Psoas muscle (tissue), 7 donors: ENCODE measurements at regions not wholly inside any gene's neighbourhood (a gene's known extent, or its start where the extent isn't known, plus 50 kb on each side); places are given as distances from the start of the nearest gene placed in this dataset.

Experiments
- ATAC-seq, 4 donors: fragments of 200-7000 bp; cut with Tn5 transposase; one replicate each; pipeline ENCODE4 v1.9.1; 2020; ENCODE audit warnings: moderate library complexity in 3 of 4, mild to moderate bottlenecking in 2 of 4
- DNase-seq, 2 donors: peaks; one replicate each; pipeline ENCODE4 v3.0.0-alpha.2; 2020
- H3K27ac ChIP-seq: fragments of 200-600 bp; one replicate; pipeline ENCODE4 v1.8.0; 2022
- H3K27me3 ChIP-seq, 3 donors: fragments of 200-600 bp in 1 of 3; one replicate each; pipeline versions ENCODE4 v1.6.1 to v1.8.0; 2013 to 2022; ENCODE audit warnings: low read length in 2 of 3, mild to moderate bottlenecking in 2 of 3, moderate library complexity in 1 of 3; ENCODE audit not compliant: insufficient read depth in 3 of 3
- H3K36me3 ChIP-seq, 2 donors: fragments of 200-600 bp in 1 of 2; one replicate each; pipeline versions ENCODE4 v1.6.1 to v1.8.0; 2013 to 2022; ENCODE audit warnings: low read depth in 1 of 2, mild to moderate bottlenecking in 1 of 2, moderate library complexity in 1 of 2; ENCODE audit not compliant: insufficient read depth in 1 of 2
- H3K4me1 ChIP-seq: fragments of 200-600 bp; one replicate; pipeline ENCODE4 v1.8.0; 2022
- H3K4me3 ChIP-seq: fragments of 200-600 bp; one replicate; pipeline ENCODE4 v1.8.0; 2022; ENCODE audit warnings: mild to moderate bottlenecking
- H3K9me3 ChIP-seq: fragments of 200-600 bp; one replicate; pipeline ENCODE4 v1.8.0; 2022
- WGBS, 3 donors: extraction: QIAGEN DNeasy Blood & Tissue Kit; methylation state at CpG; one replicate each; pipeline versions ENCODE4 v1.1.6 to v1.1.7; 2013; 5-methylcytosine and 5-hydroxymethylcytosine counted together
- intact Hi-C, 2 donors: fragments of 100-400 bp; cut with DNase I; formaldehyde crosslinking; loops; one replicate each; pipeline versions ENCODE4 v1.11.0 to v1.14.2; 2022
- TF ChIP-seq, protein P1 (sequence below): fragments of 200-600 bp; IDR thresholded peaks from one replicate; pipeline ENCODE4 v1.8.0; 2022; ENCODE audit warnings: antibody characterized with exemption
- donor health status: healthy with polysubstance abuse.
- donor health status: DM: no; HTN: no; CAD: no; lungs with moderate emphysema.
- donor health status: Bipolar disorder and iron deficiency.
- donor health status: healthy.
- donor health status: DM: yes; HTN: yes; CAD: no.
- donor health status: DM: no; HTN: no; CAD: no.
- donor health status: DM: yes; HTN: yes; CAD: no.

DNA sequence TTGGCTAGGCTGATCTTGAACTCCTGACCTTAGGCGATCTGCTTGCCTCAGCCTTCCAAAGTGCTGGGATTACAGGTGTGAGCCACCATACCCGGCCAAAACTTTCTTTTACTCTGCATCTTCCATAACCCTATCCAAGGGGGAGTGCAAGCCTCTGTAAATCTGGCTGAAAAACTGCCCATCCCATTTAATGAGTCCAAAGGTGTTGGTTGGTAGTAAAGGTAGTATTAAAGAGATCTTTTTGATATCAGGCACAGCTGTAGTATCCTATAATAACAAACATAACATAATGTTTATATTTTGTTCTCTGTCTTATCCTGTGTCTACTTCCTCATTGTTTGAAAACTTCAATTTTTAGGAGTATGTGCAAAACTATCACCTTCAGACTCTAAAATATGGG, 559.8 kb upstream of the ATXN8OS start:
- H3K4me1 ChIP-seq = no peaks in the 10 kb centered on the region
- ATAC-seq = no peak
- no peaks in the 10 kb centered on the region for H3K27me3 ChIP-seq
- H3K36me3 ChIP-seq = no peaks in the 10 kb centered on the region
- H3K9me3 ChIP-seq = no peaks in the 10 kb centered on the region
- H3K4me3 ChIP-seq = no peak overlapping the region
- no peak for DNase-seq
- 72 to 87% (median 82%) methylated on average over 2 of the region's 2 CpGs for WGBS, 3 donors
- intact Hi-C loops = no loop called here
- TF ChIP-seq, protein P1, sequence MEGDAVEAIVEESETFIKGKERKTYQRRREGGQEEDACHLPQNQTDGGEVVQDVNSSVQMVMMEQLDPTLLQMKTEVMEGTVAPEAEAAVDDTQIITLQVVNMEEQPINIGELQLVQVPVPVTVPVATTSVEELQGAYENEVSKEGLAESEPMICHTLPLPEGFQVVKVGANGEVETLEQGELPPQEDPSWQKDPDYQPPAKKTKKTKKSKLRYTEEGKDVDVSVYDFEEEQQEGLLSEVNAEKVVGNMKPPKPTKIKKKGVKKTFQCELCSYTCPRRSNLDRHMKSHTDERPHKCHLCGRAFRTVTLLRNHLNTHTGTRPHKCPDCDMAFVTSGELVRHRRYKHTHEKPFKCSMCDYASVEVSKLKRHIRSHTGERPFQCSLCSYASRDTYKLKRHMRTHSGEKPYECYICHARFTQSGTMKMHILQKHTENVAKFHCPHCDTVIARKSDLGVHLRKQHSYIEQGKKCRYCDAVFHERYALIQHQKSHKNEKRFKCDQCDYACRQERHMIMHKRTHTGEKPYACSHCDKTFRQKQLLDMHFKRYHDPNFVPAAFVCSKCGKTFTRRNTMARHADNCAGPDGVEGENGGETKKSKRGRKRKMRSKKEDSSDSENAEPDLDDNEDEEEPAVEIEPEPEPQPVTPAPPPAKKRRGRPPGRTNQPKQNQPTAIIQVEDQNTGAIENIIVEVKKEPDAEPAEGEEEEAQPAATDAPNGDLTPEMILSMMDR = no peak
- H3K27ac ChIP-seq = no peak overlapping the region

DNA sequence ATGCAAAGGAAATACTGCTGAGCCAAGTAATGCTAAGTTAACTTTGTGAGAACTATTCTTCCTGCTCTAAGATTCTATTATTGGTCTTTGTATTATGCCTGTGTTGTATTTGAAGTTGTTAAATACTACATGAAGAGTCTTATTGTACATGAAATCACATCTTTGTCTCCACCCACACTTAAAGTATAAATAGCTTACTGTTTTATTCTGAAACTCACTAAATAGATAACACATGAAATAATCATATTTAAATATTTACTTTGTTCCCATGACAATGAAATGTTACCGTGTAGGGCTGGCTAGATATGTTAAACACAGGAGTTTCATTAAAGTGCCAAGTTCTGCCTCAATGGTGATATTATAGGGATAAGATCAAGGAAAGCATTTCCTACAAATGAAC, 562.1 kb upstream of the ATXN8OS start:
- WGBS, 3 donors = 17 to 40% (median 32%) methylated on average over 1 of the region's 1 CpG
- Histone ChIP-seq H3K4me3 (no peak overlapping the region), H3K9me3 (no peaks in the 10 kb centered on the region), H3K36me3 (no peaks in the 10 kb centered on the region), H3K4me1 (no peaks in the 10 kb centered on the region), H3K27ac (no peak overlapping the region), H3K27me3 (no peaks in the 10 kb centered on the region)
- ATAC-seq = no peak
- TF ChIP-seq, protein P1 = no peak
- no peak for DNase-seq
- intact Hi-C loops = no loop called here

DNA sequence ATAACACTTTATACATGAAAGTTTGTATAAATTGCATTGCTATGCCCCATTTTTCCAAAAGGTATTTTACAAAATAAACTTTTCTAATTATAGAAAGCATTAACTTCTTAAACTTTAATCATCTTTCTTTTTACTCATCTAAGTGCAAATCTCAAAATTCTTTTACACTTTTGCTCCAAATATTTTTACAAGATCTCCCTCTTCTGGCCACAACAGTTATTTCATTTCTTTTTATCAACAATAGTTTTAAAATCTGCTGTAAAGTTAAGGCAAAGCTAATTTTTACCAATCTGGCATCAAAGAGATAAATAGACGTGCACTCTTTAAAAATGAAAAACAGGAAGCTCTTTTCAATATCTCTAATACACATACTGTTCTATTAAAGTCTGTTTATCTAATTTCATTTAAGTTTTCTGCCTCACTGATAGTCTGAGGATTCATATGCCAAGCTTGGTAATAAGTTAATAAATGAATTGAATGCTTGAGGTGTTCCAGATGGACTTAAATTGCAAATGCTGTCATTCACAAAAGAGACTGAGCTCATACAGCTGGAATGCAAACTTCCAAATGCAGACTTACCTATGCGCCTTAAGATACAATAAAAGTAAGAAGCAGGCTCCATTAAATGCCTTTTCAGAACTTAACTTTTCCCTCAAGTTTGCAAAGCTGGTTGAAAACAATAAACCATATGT, 583.0 kb upstream of the ATXN8OS start:
- 54 to 58% (median 55%) methylated on average over 2 of the region's 2 CpGs for WGBS, 3 donors
- Histone ChIP-seq H3K4me1 (no peaks in the 10 kb centered on the region), H3K9me3 (no peaks in the 10 kb centered on the region), H3K27ac (no peak overlapping the region), H3K4me3 (no peak overlapping the region), H3K27me3 (no peaks in the 10 kb centered on the region), H3K36me3 (no peaks in the 10 kb centered on the region)
- TF ChIP-seq, protein P1 = no peak
- ATAC-seq = no peak
- intact Hi-C loops = no loop called here
- DNase-seq = no peak

DNA sequence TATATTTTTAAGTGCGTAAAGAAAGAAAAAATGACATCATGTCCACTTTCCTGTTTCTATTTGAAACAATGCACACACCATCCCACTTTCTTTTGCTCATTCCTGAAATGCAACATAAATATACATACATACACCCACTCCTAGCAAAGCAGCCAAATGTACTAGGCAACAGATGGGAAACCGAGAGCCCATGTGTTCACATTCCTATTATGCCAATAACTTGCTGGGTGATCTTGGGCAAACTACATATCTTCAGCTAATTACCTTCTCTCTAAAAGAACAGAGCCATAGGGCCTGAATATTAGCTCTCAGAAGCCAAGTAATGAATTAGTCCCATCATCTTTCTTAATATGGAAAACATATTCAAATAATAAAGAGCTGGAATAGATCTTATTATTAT, 610.6 kb upstream of the ATXN8OS start:
- intact Hi-C loops = no loop called here
- TF ChIP-seq, protein P1 = no peak
- H3K9me3 ChIP-seq = no peaks in the 10 kb centered on the region
- H3K4me3 ChIP-seq = no peak overlapping the region
- H3K27ac ChIP-seq = no peak overlapping the region
- no peaks in the 10 kb centered on the region for H3K36me3 ChIP-seq
- no peak for ATAC-seq
- no peaks in the 10 kb centered on the region for H3K4me1 ChIP-seq
- WGBS, 3 donors = 82 to 89% (median 86%) methylated on average over 2 of the region's 2 CpGs
- H3K27me3 ChIP-seq = no peaks in the 10 kb centered on the region
- no peak for DNase-seq

DNA sequence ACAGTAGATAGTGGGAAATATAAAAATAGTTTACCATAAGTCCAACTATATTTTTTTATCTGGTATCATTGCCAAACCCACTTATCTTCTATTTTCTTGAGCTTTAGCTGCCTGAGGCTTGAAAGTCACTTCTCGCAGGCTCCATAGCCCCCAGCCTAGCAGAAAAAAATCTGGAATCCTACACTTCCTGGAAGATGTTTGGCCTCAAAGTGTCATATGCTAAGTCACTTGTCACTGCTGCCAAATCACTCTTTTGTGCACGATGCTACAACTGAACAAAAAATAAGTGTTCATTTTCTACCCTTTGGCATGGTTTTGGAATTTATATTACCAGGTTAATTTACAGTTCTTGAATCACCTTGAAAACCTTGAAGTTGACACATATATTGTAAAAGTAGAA, 612.5 kb upstream of the ATXN8OS start:
- TF ChIP-seq, protein P1 = no peak
- Histone ChIP-seq H3K4me1 (no peaks in the 10 kb centered on the region), H3K36me3 (no peaks in the 10 kb centered on the region), H3K9me3 (no peaks in the 10 kb centered on the region), H3K27me3 (no peaks in the 10 kb centered on the region), H3K4me3 (no peak overlapping the region), H3K27ac (no peak overlapping the region)
- intact Hi-C loops = no loop called here
- no peak for ATAC-seq
- no peak for DNase-seq
- WGBS, 3 donors = 42 to 54% (median 48%) methylated on average over 2 of the region's 2 CpGs
